ENCODE measurements at regions not wholly inside any gene's neighbourhood (a gene's known extent, or its start where the extent isn't known, plus 50 kb on each side); places are given as distances from the start of the nearest gene placed in this dataset.

DNA sequence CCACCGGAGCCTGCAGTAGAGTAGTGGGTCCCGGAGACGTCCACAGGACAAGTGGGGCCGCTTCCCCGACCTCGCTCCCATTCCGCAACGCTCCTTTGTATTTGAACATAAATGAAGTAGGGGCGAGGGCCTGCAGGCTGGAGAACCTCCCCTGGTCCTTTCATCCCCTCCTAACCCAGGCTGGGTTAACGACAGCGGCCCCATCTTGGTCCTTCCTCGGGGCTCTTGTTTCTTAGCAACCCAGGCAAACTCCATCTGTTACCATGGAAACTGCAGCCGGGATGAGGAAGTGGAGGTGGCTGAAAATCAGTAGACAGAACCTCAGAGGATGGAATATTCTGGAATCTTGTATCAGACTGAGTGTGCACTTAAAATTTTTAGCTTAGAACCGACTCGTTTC is 132.6 kb upstream of the USP29 start:
- CTCF ChIA-PET, result no interaction called here
- H3K9me3 Mint-ChIP-seq (ENCODE audit: low read depth), result peaks cover 42% of the 10 kb centered on the region
- intact Hi-C loops (cut with DNase I, micrococcal nuclease), result no loop called here
- peaks cover 5% of the 10 kb centered on the region for H3K36me3 Mint-ChIP-seq (ENCODE audit: low read depth)
- H3K4me3 Mint-ChIP-seq, result no peak overlapping the region
- H3K4me1 Mint-ChIP-seq, result no peaks in the 10 kb centered on the region
- DNase-seq, result no peak
- POLR2A ChIA-PET, result no interaction called here
- no peak overlapping the region for H3K27ac Mint-ChIP-seq
- no peak for ATAC-seq
- H3K27me3 Mint-ChIP-seq, result no peaks in the 10 kb centered on the region

DNA sequence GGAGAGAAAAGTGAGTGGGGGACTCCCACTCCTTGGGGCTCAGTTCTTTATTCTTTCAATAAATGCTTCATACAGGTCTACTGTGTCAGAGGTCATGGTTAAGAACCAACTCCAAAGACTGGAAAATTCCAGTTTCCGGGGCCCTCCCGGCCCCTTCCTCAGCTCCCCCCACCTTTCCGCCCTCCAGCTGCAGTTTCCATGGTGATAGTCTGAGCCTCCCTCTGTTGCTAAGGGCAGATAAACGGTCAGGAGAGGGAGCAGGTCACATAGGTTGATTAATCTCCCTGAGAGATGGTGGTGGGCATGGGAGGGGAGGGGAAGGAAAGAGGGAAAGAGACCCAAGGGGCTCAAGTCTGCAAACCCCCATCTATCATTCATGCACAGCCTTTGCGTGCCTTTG is 131.5 kb upstream of the USP29 start:
- Mint-ChIP-seq H3K9me3 (ENCODE audit: low read depth) (peaks cover 46% of the 10 kb centered on the region), H3K27ac (no peak overlapping the region), H3K4me1 (no peaks in the 10 kb centered on the region), H3K36me3 (ENCODE audit: low read depth) (peaks cover 9% of the 10 kb centered on the region), H3K27me3 (no peaks in the 10 kb centered on the region), H3K4me3 (no peak overlapping the region)
- ChIA-PET POLR2A (no interaction called here), CTCF (no interaction called here)
- intact Hi-C loops (cut with DNase I, micrococcal nuclease), result no loop called here
- no peak for DNase-seq
- no peak for ATAC-seq

DNA sequence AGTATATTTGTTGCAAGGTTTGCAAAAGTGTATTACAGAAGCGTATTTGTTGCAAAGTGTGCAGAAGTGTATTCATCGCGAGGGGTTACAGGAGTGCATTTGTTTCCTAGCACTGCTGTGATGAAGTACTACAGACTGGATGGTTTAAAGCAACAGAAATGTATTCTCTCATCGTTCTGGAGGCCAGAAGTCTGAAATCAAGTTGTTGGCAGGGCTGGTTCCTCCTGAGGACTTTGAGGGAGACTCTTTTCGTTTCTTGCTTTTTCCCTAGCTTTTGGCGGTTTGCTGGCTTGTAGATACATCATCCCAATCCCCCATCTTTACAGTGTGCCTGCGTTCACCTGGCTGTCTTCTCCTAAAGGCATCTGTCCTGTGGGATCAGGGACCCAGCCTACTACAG is 127.9 kb upstream of the USP29 start:
- H3K36me3 Mint-ChIP-seq (ENCODE audit: low read depth), result peaks cover 6% of the 10 kb centered on the region
- no peak overlapping the region for H3K4me3 Mint-ChIP-seq
- no peaks in the 10 kb centered on the region for H3K4me1 Mint-ChIP-seq
- DNase-seq (no peak), ATAC-seq (no peak)
- H3K27ac Mint-ChIP-seq, result no peak overlapping the region
- intact Hi-C loops (cut with DNase I, micrococcal nuclease), result no loop called here
- no peaks in the 10 kb centered on the region for H3K27me3 Mint-ChIP-seq
- H3K9me3 Mint-ChIP-seq (ENCODE audit: low read depth), result peaks cover 39% of the 10 kb centered on the region
- POLR2A ChIA-PET, result no interaction called here
- CTCF ChIA-PET, result no interaction called here

- Mint-ChIP-seq H3K4me1 (no peaks in the 10 kb centered on the region), H3K36me3 (ENCODE audit: low read depth) (peaks cover 3% of the 10 kb centered on the region), H3K9me3 (ENCODE audit: low read depth) (peaks cover 40% of the 10 kb centered on the region), H3K27ac (no peak overlapping the region), H3K27me3 (no peaks in the 10 kb centered on the region), H3K4me3 (no peak overlapping the region)
- ChIA-PET POLR2A (no interaction called here), CTCF (no interaction called here)
- intact Hi-C loops (cut with DNase I, micrococcal nuclease), result no loop called here
- ATAC-seq, result no peak
- DNase-seq, result no peak
Observed at GRCh38 chr19:56993851-56994250, 125.9 kb upstream of the USP29 start.

- intact Hi-C loops (cut with DNase I, micrococcal nuclease), result no loop called here
- ChIA-PET CTCF (no interaction called here), POLR2A (no interaction called here)
- Mint-ChIP-seq H3K4me3 (no peak overlapping the region), H3K36me3 (ENCODE audit: low read depth) (peaks cover 3% of the 10 kb centered on the region), H3K9me3 (ENCODE audit: low read depth) (peaks cover 37% of the 10 kb centered on the region), H3K27me3 (no peaks in the 10 kb centered on the region), H3K4me1 (no peaks in the 10 kb centered on the region), H3K27ac (no peak overlapping the region)
- DNase-seq (no peak), ATAC-seq (no peak)
Observed at GRCh38 chr19:56994251-56995017, 125.4 kb upstream of the USP29 start.

GRCh38 chr19:56995303-56995702 is 124.5 kb upstream of the USP29 start:
- H3K4me3 Mint-ChIP-seq, result no peak overlapping the region
- ATAC-seq (no peak), DNase-seq (no peak)
- ChIA-PET CTCF (no interaction called here), POLR2A (no interaction called here)
- no peaks in the 10 kb centered on the region for H3K27me3 Mint-ChIP-seq
- intact Hi-C loops (cut with DNase I, micrococcal nuclease), result no loop called here
- no peaks in the 10 kb centered on the region for H3K4me1 Mint-ChIP-seq
- no peak overlapping the region for H3K27ac Mint-ChIP-seq
- peaks cover 28% of the 10 kb centered on the region for H3K9me3 Mint-ChIP-seq (ENCODE audit: low read depth)
- peaks cover 3% of the 10 kb centered on the region for H3K36me3 Mint-ChIP-seq (ENCODE audit: low read depth)

DNA sequence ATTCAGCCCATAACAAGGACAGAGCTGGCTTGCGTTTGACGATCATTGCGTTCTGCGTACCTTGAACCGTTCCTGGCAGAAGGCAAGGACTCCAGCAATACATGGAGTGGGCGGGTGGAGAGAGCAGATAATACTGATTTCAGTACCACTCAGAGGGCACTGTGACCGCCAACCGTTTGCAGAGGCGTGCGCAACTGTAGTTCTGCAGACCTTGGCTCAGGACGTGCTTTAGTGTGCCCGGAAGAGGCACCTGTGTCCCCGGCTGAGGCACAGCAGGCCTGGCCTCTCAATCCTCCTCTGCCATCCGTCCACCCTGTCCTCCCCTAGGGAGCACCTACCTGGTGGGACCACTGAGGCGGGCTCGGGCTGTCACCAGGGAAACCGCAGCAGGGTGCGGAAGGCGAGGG is 117.6 kb upstream of the USP29 start:
- Mint-ChIP-seq H3K27ac (no peak overlapping the region), H3K36me3 (ENCODE audit: low read depth) (peaks cover 2% of the 10 kb centered on the region), H3K9me3 (ENCODE audit: low read depth) (peaks cover 32% of the 10 kb centered on the region), H3K27me3 (no peaks in the 10 kb centered on the region), H3K4me3 (no peak overlapping the region), H3K4me1 (no peaks in the 10 kb centered on the region)
- ChIA-PET CTCF (no interaction called here), POLR2A (no interaction called here)
- intact Hi-C loops (cut with DNase I, micrococcal nuclease), result no loop called here
- DNase-seq (no peak), ATAC-seq (no peak)

- DNase-seq (no peak), ATAC-seq (no peak)
- Mint-ChIP-seq H3K27me3 (no peaks in the 10 kb centered on the region), H3K4me1 (no peaks in the 10 kb centered on the region), H3K4me3 (no peak overlapping the region), H3K9me3 (ENCODE audit: low read depth) (peaks cover 37% of the 10 kb centered on the region), H3K36me3 (ENCODE audit: low read depth) (peaks cover 2% of the 10 kb centered on the region), H3K27ac (no peak overlapping the region)
- CTCF ChIA-PET, result no interaction called here
- POLR2A ChIA-PET, result no interaction called here
- intact Hi-C loops (cut with DNase I, micrococcal nuclease), result no loop called here
Observed at GRCh38 chr19:57002710-57003109, 117.1 kb upstream of the USP29 start.

DNA sequence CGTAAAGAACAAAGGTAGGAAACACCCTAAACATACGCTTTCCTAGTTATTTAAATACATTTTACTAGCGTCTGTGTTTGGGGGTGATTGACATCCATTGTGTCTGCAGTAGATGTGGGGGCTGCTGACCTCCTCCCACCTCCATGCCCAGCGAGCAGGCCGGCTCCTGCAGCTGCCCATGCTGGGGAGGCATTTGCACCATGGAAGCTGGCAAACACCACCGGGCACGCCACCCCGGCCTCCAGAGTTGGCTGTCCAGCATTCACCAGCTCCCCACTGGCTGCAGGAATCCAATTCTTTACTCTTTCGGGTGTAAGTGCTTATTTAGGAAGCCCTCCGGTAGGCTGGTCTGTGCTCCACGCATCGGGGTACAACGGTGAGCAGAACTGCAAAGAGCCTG is 115.4 kb upstream of the USP29 start:
- POLR2A ChIA-PET, result no interaction called here
- no peak for ATAC-seq
- no peaks in the 10 kb centered on the region for H3K4me1 Mint-ChIP-seq
- no peak for DNase-seq
- H3K36me3 Mint-ChIP-seq (ENCODE audit: low read depth), result peaks cover 2% of the 10 kb centered on the region
- no peak overlapping the region for H3K4me3 Mint-ChIP-seq
- CTCF ChIA-PET, result no interaction called here
- no peak overlapping the region for H3K27ac Mint-ChIP-seq
- no peaks in the 10 kb centered on the region for H3K27me3 Mint-ChIP-seq
- peaks cover 43% of the 10 kb centered on the region for H3K9me3 Mint-ChIP-seq (ENCODE audit: low read depth)
- intact Hi-C loops (cut with DNase I, micrococcal nuclease), result no loop called here

- H3K27me3 Mint-ChIP-seq, result no peaks in the 10 kb centered on the region
- CTCF ChIA-PET, result interaction anchor here (0.6 kb wide), 1 partner anchor 24 kb away, joined by 3 read pairs; no protein-coding TSS in a partner anchor
- no peak overlapping the region for H3K4me3 Mint-ChIP-seq
- H3K27ac Mint-ChIP-seq, result no peak overlapping the region
- no peak for ATAC-seq
- no peak for DNase-seq
- POLR2A ChIA-PET, result no interaction called here
- no peaks in the 10 kb centered on the region for H3K36me3 Mint-ChIP-seq (ENCODE audit: low read depth)
- intact Hi-C loops (cut with DNase I, micrococcal nuclease), result no loop called here
- H3K4me1 Mint-ChIP-seq, result no peaks in the 10 kb centered on the region
- peaks cover 45% of the 10 kb centered on the region for H3K9me3 Mint-ChIP-seq (ENCODE audit: low read depth)
Observed at GRCh38 chr19:57008432-57008831, 111.4 kb upstream of the USP29 start.

GRCh38 chr19:57010541-57010940 is 109.2 kb upstream of the USP29 start:
- Mint-ChIP-seq H3K4me3 (no peak overlapping the region), H3K36me3 (ENCODE audit: low read depth) (no peaks in the 10 kb centered on the region), H3K4me1 (no peaks in the 10 kb centered on the region), H3K27me3 (no peaks in the 10 kb centered on the region), H3K9me3 (ENCODE audit: low read depth) (peaks cover 53% of the 10 kb centered on the region), H3K27ac (no peak overlapping the region)
- POLR2A ChIA-PET, result no interaction called here
- CTCF ChIA-PET, result no interaction called here
- DNase-seq, result no peak
- no peak for ATAC-seq
- intact Hi-C loops (cut with DNase I, micrococcal nuclease), result no loop called here

DNA sequence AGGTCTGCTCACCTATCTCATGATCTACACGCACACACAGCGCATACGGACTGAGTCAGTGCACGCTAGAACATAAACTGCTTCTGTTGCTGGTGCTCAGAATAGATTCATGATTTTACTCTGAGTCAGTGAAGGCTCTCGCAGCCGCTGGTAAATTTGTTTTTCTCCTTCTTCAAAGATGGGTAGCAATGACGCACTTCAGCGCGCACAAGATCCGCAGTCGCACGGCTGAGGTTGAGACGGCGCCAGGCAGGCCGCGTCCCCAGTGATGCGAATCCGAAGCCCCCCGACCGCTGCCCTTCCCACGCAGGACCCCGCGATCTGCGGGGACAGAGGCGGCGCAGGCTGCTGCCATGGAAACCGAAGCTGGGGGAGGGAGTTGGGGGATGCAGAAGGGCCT is 103.7 kb upstream of the USP29 start:
- Mint-ChIP-seq H3K9me3 (ENCODE audit: low read depth) (peaks cover 26% of the 10 kb centered on the region), H3K36me3 (ENCODE audit: low read depth) (no peaks in the 10 kb centered on the region), H3K4me1 (no peaks in the 10 kb centered on the region), H3K27me3 (no peaks in the 10 kb centered on the region), H3K27ac (no peak overlapping the region), H3K4me3 (no peak overlapping the region)
- POLR2A ChIA-PET, result no interaction called here
- DNase-seq (no peak), ATAC-seq (no peak)
- CTCF ChIA-PET, result no interaction called here
- intact Hi-C loops (cut with DNase I, micrococcal nuclease), result no loop called here

- CTCF ChIA-PET, result no interaction called here
- intact Hi-C loops (cut with DNase I, micrococcal nuclease), result no loop called here
- no peak overlapping the region for H3K4me3 Mint-ChIP-seq
- H3K9me3 Mint-ChIP-seq (ENCODE audit: low read depth), result peaks cover 26% of the 10 kb centered on the region
- H3K27ac Mint-ChIP-seq, result no peak overlapping the region
- H3K36me3 Mint-ChIP-seq (ENCODE audit: low read depth), result no peaks in the 10 kb centered on the region
- POLR2A ChIA-PET, result no interaction called here
- ATAC-seq (no peak), DNase-seq (no peak)
- no peaks in the 10 kb centered on the region for H3K4me1 Mint-ChIP-seq
- H3K27me3 Mint-ChIP-seq, result no peaks in the 10 kb centered on the region
Observed at GRCh38 chr19:57016491-57016890, 103.3 kb upstream of the USP29 start.
